Mammary epithelial cell (primary cell): ENCODE measurements at regions not wholly inside any gene's neighbourhood (a gene's known extent, or its start where the extent isn't known, plus 50 kb on each side); places are given as distances from the start of the nearest gene placed in this dataset.
"Not testable (repeated sequence)": the region's sequence is repeated elsewhere in the genome, so short reads cannot be mapped to it uniquely, and the experiment has no call there.

Experiments
- CTCF ChIP-seq, 2 donors: IDR thresholded peaks in 1 of 2; conservative IDR thresholded peaks in 1 of 2; 2 replicates each; pipeline ENCODE4 v1.5.1; 2011 to 2012; ENCODE audit warnings: inconsistent platforms in 2 of 2, low read length in 2 of 2, mild to moderate bottlenecking in 2 of 2, control low read depth in 1 of 2, low read depth in 1 of 2; ENCODE audit not compliant: insufficient read depth in 1 of 2; ENCODE audit errors: extremely low read depth in 1 of 2
- EZH2 ChIP-seq: IDR thresholded peaks from 2 replicates; pipeline ENCODE4 v1.6.1; 2012; ENCODE audit warnings: low read length, inconsistent platforms, borderline replicate concordance

DNA sequence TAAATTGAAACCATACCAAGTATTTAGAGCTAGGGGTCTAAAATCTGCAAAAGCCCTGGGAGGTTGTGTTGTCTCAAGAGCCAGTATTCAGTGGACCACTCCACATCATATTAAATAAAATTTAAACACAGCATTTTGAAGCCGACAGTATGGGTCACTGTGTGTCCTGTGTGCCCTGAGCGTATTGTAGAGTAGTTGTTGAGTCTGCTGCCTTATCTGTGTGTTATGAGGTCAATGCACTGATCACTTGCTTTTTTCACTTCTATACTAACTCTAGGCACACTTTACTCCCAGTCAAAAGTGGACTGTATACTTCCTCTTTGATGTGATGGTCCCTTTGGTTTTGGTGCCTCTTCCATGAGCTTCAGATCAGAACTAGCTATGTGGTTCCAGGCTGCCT lies 81.9 kb downstream of the PPIAL4C start:
- TF ChIP-seq CTCF (conservative IDR thresholded peaks at IDR 0.05 in 1 of 2, IDR thresholded peaks at IDR 0.05 in 1 of 2; ENCODE audit: extremely low read depth in 1 of 2, insufficient read depth in 1 of 2, low read depth in 1 of 2, low read length in 2 of 2); EZH2: not testable (repeated sequence)
